Breast epithelium (tissue), 4 donors: ENCODE measurements at regions not wholly inside any gene's neighbourhood (a gene's known extent, or its start where the extent isn't known, plus 50 kb on each side); places are given as distances from the start of the nearest gene placed in this dataset.

Experiments
- DNase-seq, 2 donors: peaks; one replicate each; pipeline ENCODE4 v3.0.0-alpha.2; 2019; ENCODE audit warnings: low spot score in 2 of 2
- H3K27ac ChIP-seq, 2 donors: fragments of 200-600 bp; sonication (generic) in 1 of 2; one replicate each; pipeline ENCODE4 v1.5.1; 2016 to 2019; ENCODE audit warnings: mild to moderate bottlenecking in 1 of 2
- H3K27me3 ChIP-seq, 2 donors: fragments of 200-600 bp; sonication (generic) in 1 of 2; one replicate each; pipeline versions ENCODE4 v1.5.1 to v1.6.0; 2017 to 2019; ENCODE audit warnings: control low read depth in 1 of 2, mild to moderate bottlenecking in 1 of 2
- H3K36me3 ChIP-seq: fragments of 200-600 bp; one replicate; pipeline ENCODE4 v1.5.1; 2019
- H3K4me1 ChIP-seq, 2 donors: fragments of 200-600 bp; sonication (generic); one replicate each; pipeline ENCODE4 v1.5.1; 2016 to 2019; ENCODE audit warnings: control low read depth in 1 of 2
- H3K4me3 ChIP-seq, 3 donors: fragments of 200-600 bp; sonication (generic); 1 replicate in 2 of 3; 2 replicates in 1 of 3; pipeline ENCODE4 v1.5.1; 2016 to 2019; ENCODE audit warnings: mild to moderate bottlenecking in 3 of 3, moderate library complexity in 2 of 3
- H3K9me3 ChIP-seq, 2 donors: fragments of 200-600 bp; sonication (generic) in 1 of 2; one replicate each; pipeline ENCODE4 v1.5.1; 2016 to 2019; ENCODE audit warnings: control low read depth in 1 of 2
- POLR2A ChIP-seq: fragments of 450-650 bp; IDR thresholded peaks from one replicate; pipeline ENCODE4 v1.6.1; 2016; ENCODE audit warnings: antibody characterized with exemption, mild to moderate bottlenecking, moderate library complexity
- POLR2AphosphoS5 ChIP-seq, 3 donors: sonication (generic); formaldehyde crosslinking; IDR thresholded peaks; one replicate each; pipeline ENCODE4 v1.6.1; 2017; ENCODE audit warnings: antibody characterized with exemption in 3 of 3
- intact Hi-C: fragments of 100-400 bp; cut with DNase I; formaldehyde crosslinking; loops from one replicate; pipeline ENCODE4 v1.15.1; 2023; ENCODE audit warnings: low total_unique reads
- TF ChIP-seq, protein P1 (sequence below), 3 donors: fragments of 450-650 bp; IDR thresholded peaks; one replicate each; pipeline ENCODE4 v1.5.1; 2016 to 2017; ENCODE audit warnings: antibody characterized with exemption in 3 of 3, mild to moderate bottlenecking in 3 of 3, moderate library complexity in 3 of 3

DNA sequence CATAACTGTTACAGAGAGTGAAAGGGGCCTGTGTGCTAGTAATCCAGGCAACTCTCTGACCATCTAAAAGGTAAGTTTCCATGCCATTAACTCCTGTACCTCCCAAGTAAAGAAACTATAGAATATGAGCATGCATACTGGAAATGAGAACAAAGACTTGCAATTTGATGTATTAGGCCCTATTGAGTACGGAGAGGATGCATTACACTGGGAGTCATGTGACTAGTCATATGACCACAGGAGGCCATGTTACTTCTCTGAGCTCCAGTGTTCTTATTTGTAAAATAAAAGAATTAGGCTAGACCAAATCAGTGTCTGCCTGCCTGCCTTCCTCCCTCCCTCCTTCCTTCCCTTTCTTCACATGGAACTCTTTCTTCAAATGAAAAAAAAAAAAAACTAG is 440.1 kb upstream of the CCDC196 start:
- Histone ChIP-seq H3K27ac (no peak overlapping the region), H3K9me3 (no peaks in the 10 kb centered on the region), H3K27me3 (no peaks in the 10 kb centered on the region), H3K4me3 (no peak overlapping the region), H3K4me1 (no peaks in the 10 kb centered on the region), H3K36me3 (no peaks in the 10 kb centered on the region)
- TF ChIP-seq POLR2AphosphoS5 (IDR thresholded peaks at IDR 0.05): no peak
- TF ChIP-seq, protein P1, sequence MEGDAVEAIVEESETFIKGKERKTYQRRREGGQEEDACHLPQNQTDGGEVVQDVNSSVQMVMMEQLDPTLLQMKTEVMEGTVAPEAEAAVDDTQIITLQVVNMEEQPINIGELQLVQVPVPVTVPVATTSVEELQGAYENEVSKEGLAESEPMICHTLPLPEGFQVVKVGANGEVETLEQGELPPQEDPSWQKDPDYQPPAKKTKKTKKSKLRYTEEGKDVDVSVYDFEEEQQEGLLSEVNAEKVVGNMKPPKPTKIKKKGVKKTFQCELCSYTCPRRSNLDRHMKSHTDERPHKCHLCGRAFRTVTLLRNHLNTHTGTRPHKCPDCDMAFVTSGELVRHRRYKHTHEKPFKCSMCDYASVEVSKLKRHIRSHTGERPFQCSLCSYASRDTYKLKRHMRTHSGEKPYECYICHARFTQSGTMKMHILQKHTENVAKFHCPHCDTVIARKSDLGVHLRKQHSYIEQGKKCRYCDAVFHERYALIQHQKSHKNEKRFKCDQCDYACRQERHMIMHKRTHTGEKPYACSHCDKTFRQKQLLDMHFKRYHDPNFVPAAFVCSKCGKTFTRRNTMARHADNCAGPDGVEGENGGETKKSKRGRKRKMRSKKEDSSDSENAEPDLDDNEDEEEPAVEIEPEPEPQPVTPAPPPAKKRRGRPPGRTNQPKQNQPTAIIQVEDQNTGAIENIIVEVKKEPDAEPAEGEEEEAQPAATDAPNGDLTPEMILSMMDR (IDR thresholded peaks at IDR 0.05): no peak
- no peak for TF ChIP-seq POLR2A
- intact Hi-C loops: no loop called here
- no peak for DNase-seq

DNA sequence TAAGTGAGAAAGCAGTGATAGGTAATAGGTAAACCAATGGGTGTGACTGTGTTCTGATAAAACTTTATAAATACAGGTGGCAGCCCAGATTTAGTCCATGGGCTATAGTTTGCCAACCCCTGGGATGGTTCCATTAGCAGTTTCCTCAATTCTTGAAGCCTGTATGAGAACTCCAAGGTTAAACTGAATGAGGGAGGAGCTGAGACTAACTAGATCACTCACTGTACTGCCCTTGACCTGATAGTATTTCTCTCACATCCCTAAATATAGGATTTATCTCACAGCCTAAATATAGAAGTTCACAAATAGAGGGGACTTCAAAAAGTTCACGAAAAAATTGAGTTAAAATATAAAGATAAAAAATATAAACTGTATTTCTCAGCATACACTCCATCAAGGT is 439.6 kb upstream of the CCDC196 start:
- TF ChIP-seq POLR2AphosphoS5 (IDR thresholded peaks at IDR 0.05) (no peak), POLR2A (no peak)
- TF ChIP-seq, protein P1 (IDR thresholded peaks at IDR 0.05): no peak
- Histone ChIP-seq H3K36me3 (no peaks in the 10 kb centered on the region), H3K4me1 (no peaks in the 10 kb centered on the region), H3K27me3 (no peaks in the 10 kb centered on the region), H3K9me3 (no peaks in the 10 kb centered on the region), H3K4me3 (no peak overlapping the region), H3K27ac (no peak overlapping the region)
- DNase-seq: no peak
- intact Hi-C loops: no loop called here

DNA sequence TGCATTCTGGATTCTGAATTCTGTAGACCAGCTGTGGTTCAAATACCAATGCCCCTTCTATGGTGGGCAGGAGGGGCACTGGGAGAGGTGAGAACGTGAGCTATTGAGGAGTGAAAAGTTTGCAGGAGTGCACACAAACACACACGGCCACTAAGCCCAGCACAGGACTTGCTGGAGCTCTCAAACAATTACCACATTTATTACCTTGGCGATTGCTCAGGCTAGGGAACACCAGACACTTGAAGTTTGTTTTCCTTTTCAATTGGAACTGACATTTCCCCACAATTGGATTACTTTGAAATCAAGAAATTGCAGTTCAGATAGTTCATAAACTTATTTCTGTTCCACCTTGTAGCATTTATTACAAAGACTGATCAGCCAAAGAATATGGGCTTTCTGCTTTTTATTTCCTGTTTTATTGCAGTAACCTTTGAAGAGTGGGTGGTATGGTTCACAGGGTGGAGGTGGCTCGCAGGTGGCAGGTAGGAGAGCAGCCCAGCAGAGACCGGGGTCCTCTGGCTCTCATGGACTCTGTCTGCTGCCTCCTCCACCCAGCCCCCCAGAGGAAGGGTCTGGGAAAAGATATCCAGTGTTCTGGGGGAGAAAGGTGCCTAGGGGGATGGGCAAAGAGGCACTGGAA is 429.8 kb upstream of the CCDC196 start:
- Histone ChIP-seq H3K4me3 (no peak overlapping the region), H3K27ac (no peak overlapping the region), H3K4me1 (no peaks in the 10 kb centered on the region), H3K9me3 (peaks cover 0 to 4% of the 10 kb centered on the region in 2 donors), H3K36me3 (no peaks in the 10 kb centered on the region), H3K27me3 (no peaks in the 10 kb centered on the region)
- TF ChIP-seq POLR2A: no peak
- no peak for TF ChIP-seq POLR2AphosphoS5 (IDR thresholded peaks at IDR 0.05)
- TF ChIP-seq, protein P1 (IDR thresholded peaks at IDR 0.05): no peak
- DNase-seq: no peak
- intact Hi-C loops: no loop called here

DNA sequence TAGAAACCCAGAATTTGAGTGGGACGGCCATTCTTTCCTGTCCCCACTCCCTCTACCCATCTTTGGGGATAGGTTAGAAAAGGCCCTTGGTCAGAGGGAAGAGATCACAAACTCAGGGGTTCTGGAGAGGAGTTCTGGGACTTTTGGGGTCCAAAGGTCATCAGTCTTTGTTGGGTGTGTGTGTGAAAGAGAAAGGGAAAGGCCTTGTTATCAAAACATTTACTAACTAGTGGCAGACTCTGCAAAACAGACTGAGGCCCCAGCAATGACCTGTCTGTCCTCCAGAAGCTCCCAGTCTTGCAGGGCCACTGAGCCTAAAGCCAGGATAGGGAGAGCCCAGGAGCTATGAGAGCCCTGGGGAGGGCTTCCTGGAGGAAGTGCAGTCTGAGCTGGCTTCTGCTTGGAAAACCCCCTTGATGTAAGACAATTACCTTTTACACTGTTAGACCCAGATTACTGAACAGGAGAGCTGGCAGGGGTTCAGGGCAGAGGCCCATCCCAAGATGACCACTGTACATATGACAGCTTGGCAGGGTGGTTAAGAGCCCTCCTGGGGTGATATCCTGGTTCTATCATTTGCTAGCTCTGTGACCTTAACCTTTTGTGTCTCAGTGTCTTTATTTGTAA is 429.1 kb upstream of the CCDC196 start:
- H3K27me3 ChIP-seq: no peaks in the 10 kb centered on the region
- no peak overlapping the region for H3K27ac ChIP-seq
- H3K4me3 ChIP-seq: no peak overlapping the region
- H3K36me3 ChIP-seq: no peaks in the 10 kb centered on the region
- intact Hi-C loops: no loop called here
- no peak for DNase-seq
- H3K4me1 ChIP-seq: no peaks in the 10 kb centered on the region
- TF ChIP-seq POLR2A: no peak
- no peak for TF ChIP-seq POLR2AphosphoS5 (IDR thresholded peaks at IDR 0.05)
- TF ChIP-seq, protein P1 (IDR thresholded peaks at IDR 0.05): no peak
- H3K9me3 ChIP-seq: peaks cover 0 to 4% of the 10 kb centered on the region in 2 donors

DNA sequence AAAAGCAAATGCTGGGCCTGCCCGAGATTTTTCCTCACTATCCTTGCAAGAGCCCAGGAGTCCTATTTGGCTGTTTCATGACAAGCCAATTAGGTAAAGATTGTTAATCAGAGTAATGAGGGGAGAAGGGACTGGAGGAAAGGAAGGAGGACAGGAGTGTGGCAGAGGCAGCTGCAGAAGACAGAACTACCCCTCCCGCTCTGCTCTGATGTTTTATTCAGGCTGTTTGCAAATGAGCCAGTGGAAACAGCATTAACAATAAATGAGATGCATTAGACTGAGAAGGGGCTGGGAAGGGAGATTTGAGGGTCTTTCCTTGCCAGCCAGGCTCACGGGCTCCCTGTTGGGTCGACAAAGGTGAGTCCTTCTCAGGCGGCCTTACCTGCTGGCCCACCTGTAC is 421.0 kb upstream of the CCDC196 start:
- Histone ChIP-seq H3K4me1 (no peaks in the 10 kb centered on the region), H3K9me3 (no peaks in the 10 kb centered on the region), H3K27me3 (no peaks in the 10 kb centered on the region), H3K27ac (no peak overlapping the region), H3K4me3 (no peak overlapping the region), H3K36me3 (no peaks in the 10 kb centered on the region)
- DNase-seq: no peak
- TF ChIP-seq, protein P1 (IDR thresholded peaks at IDR 0.05): no peak
- no peak for TF ChIP-seq POLR2A
- TF ChIP-seq POLR2AphosphoS5 (IDR thresholded peaks at IDR 0.05): no peak
- intact Hi-C loops: no loop called here
